ENCODE measurements at regions not wholly inside any gene's neighbourhood (a gene's known extent, or its start where the extent isn't known, plus 50 kb on each side); places are given as distances from the start of the nearest gene placed in this dataset.

GRCh38 chr2:489084-489483, 188.1 kb downstream of the TMEM18 start:
- H3K4me3 ChIP-seq (ENCODE audit: low read depth, low read length), result no peak overlapping the region
- DNase-seq (ENCODE audit: low read depth), result no peak
- TF ChIP-seq, protein P1, sequence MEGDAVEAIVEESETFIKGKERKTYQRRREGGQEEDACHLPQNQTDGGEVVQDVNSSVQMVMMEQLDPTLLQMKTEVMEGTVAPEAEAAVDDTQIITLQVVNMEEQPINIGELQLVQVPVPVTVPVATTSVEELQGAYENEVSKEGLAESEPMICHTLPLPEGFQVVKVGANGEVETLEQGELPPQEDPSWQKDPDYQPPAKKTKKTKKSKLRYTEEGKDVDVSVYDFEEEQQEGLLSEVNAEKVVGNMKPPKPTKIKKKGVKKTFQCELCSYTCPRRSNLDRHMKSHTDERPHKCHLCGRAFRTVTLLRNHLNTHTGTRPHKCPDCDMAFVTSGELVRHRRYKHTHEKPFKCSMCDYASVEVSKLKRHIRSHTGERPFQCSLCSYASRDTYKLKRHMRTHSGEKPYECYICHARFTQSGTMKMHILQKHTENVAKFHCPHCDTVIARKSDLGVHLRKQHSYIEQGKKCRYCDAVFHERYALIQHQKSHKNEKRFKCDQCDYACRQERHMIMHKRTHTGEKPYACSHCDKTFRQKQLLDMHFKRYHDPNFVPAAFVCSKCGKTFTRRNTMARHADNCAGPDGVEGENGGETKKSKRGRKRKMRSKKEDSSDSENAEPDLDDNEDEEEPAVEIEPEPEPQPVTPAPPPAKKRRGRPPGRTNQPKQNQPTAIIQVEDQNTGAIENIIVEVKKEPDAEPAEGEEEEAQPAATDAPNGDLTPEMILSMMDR (IDR thresholded peaks at IDR 0.05; ENCODE audit: low read depth, low read length, missing control alignments), result no peak

DNA sequence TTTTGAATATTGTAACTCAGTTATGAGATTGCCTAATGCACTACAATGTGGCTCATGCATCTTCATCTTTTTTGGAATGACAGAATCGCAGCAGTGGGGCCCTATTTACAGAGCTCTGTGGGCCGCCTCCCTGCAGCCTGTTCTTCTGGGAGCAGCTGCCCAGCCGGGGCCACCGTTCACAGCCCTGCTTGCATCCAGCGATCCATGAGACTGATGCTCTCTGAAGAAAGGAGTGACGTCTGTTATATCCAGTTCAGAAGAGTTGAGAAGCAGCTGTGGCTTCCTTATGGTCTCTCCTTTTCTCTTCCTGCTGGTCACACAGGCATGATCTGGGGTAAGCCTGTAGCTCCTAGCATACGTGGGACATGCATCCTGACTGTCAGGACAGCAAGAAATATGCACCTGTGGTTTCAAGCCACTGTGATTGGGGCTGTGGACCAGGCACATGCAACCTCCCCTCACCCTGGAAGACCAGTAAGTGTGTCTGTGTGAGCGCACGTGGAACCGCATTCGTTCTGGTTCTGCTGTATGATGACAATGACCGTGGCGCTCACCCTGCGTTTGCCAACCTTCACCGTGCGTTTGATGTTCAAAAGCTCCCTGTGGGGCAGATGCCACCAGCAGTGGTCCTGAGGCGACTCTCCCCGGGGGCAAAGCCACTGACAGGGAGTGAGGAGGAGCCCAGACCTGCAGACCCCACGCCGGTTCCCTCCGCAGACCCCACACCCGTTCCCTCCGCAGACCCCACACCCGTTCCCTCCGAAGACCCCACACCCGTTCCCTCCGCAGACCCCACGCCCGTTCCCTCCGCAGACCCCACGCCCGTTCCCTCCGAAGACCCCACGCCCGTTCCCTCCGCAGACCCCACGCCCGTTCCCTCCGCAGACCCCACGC, 189.8 kb downstream of the TMEM18 start:
- no peak overlapping the region for H3K4me3 ChIP-seq (ENCODE audit: low read depth, low read length)
- TF ChIP-seq, protein P1 (IDR thresholded peaks at IDR 0.05; ENCODE audit: low read depth, low read length, missing control alignments), result no peak
- no peak for DNase-seq (ENCODE audit: low read depth)

DNA sequence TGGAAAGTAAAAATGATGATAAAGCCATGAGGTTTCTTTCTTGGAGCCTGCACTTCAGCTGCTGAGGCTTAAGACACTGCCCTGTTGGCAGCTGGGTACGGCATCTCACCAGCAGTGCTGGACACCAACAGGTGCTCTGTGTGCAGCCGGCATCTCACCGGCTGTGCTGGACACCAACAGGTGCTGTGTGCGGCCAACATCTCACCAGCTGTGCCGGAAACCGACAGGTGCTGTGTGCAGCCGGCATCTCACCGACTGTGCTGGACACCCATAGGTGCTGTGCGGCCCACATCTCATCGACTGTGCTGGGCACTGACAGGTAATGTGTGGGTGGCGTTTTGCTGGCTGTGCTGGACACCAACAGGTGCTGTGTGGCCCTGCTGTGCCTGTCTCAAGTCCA, 190.8 kb downstream of the TMEM18 start:
- H3K4me3 ChIP-seq (ENCODE audit: low read depth, low read length), result no peak overlapping the region
- TF ChIP-seq, protein P1 (IDR thresholded peaks at IDR 0.05; ENCODE audit: low read depth, low read length, missing control alignments), result no peak
- DNase-seq (ENCODE audit: low read depth), result no peak

GRCh38 chr2:481388-481787, 193.5 kb upstream of the ALKAL2 start:
- H3K4me3 ChIP-seq (ENCODE audit: low read depth, low read length), result no peak overlapping the region
- DNase-seq (ENCODE audit: low read depth), result no peak
- TF ChIP-seq, protein P1 (IDR thresholded peaks at IDR 0.05; ENCODE audit: low read depth, low read length, missing control alignments), result no peak

DNA sequence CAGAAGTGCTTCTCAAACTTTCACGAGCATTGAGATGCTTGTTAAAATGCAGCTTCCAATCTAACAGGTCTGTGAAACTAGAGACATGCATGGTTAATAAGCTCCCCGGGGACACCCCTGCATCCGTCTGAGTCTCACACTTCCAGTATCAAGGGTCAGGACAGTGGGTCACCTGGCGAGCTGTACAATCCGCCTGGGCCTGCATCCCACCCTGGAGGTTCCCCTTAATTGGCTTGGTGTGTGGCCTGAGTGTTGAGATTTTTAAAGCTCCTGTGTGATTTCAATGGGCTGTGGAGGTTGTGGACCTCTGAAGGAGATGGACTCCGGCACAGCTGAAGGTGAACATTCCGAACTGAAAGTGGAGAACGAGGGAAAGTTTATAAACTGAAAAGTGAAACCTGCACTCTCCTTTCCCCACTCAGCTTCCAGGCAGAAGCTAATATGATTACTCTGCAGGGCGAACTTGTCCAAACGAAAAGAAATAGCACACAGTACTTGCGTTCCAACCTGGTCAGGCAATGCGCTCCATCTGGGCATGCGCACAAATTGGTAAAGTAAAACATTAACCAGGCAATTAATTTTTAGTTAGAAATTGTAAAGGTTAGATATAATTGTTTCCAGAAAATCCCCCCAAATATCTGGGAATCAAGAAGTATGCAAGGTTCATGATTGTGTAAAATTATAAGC, 191.7 kb upstream of the ALKAL2 start:
- TF ChIP-seq, protein P1 (IDR thresholded peaks at IDR 0.05; ENCODE audit: low read depth, low read length, missing control alignments), result no peak
- no peak for DNase-seq (ENCODE audit: low read depth)
- H3K4me3 ChIP-seq (ENCODE audit: low read depth, low read length), result no peak overlapping the region

DNA sequence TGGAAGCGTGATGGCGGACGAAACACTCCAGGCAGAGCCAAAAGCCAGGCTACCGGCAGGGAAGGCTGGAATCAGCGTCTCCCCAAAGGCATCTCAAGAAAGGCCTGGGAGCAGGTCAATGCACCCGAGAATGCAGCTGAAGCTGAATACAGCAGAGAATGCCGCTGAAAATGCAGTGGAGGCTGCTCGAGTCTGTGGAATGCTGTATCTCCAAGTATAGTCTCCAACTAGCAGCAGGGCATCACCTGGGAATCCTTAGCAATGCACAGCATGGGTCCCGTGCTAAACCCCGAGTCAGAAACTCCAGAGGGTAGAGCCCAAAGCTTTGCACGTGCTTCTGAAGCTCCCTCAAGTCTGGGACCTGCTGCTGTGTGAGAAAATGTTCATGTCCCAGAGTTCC, 191.1 kb upstream of the ALKAL2 start:
- DNase-seq (ENCODE audit: low read depth), result no peak
- no peak overlapping the region for H3K4me3 ChIP-seq (ENCODE audit: low read depth, low read length)

More for the DNA sequence above, 191.1 kb upstream of the ALKAL2 start:
- TF ChIP-seq, protein P1 (IDR thresholded peaks at IDR 0.05; ENCODE audit: low read depth, low read length, missing control alignments), result no peak

Data from GM12864 (cell line).